HG02884 (cell line): ENCODE measurements at regions not wholly inside any gene's neighbourhood (a gene's known extent, or its start where the extent isn't known, plus 50 kb on each side); places are given as distances from the start of the nearest gene placed in this dataset.
"Not testable (repeated sequence)": the region's sequence is repeated elsewhere in the genome, so short reads cannot be mapped to it uniquely, and the experiment has no call there.

Experiments
- ATAC-seq: cut with Tn5 transposase; IDR thresholded peaks from one replicate; pipeline ENCODE4 v1.9.1; 2021; ENCODE audit warnings: mild to moderate bottlenecking, moderate library complexity; ENCODE audit not compliant: unreplicated experiment

- no peak for ATAC-seq
These were observed 443.9 kb downstream of the STK39 start for GRCh38 chr2:167803449-167803988.

DNA sequence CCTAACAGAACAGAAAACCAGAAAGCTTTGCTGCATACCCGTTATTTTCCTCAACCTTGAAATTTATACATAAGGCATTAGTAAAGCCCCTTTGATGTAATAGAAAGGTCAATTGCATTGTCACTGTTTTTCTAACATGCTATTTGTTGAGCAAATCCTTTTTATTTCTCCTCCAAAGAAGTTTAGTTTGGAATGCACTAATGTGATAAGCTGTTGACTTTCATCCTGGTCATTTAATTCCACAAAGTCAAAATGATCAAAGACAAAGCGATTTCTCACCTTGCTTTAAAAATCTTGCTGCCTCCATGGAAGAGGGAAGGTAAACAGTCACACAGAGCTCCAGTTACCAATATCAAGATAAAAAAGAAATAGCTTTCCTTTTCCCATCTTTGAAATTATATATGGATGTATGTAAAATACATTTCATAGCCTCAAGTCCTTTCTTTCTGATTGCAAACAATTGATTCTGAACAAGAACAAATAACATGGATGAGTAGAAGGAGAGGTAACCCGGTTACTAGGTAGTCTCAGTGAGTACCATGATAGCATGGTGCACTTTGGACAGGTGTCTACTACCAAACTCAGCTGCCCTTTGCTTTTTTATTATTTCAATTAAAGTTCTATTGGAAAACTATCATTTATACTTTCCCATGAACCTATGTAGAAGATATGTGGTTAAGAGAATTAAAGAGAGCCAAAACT lies 452.7 kb downstream of the STK39 start:
- no peak for ATAC-seq

GRCh38 chr2:167793725-167794124 lies 453.7 kb downstream of the STK39 start:
- ATAC-seq: no peak

GRCh38 chr2:167792126-167792525 lies 455.3 kb downstream of the STK39 start:
- no peak for ATAC-seq

GRCh38 chr2:167790781-167791450 lies 456.5 kb downstream of the STK39 start:
- no peak for ATAC-seq

GRCh38 chr2:167790189-167790588 lies 457.2 kb downstream of the STK39 start:
- ATAC-seq: no peak

- ATAC-seq: no peak
These were observed 459.8 kb downstream of the STK39 start for GRCh38 chr2:167787562-167787961.

DNA sequence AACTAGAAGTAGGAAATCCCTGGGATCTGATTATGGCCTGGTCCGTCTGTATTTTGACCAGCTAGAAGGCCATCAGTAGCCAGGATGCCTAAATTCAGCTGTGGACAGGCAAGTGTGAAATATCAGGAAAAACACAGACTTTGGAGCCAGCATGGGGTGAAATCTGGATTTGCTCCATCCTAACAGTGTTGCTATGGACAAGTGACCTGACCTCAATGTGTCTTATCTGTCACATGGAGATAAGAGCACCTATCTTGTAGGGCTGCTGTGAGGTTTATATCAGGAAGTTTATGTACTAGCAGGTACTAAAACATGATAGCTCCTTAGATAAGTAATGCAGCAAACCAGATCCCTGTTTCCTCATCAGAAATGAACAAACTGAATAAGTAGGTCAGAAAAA lies 460.4 kb downstream of the STK39 start:
- no peak for ATAC-seq

DNA sequence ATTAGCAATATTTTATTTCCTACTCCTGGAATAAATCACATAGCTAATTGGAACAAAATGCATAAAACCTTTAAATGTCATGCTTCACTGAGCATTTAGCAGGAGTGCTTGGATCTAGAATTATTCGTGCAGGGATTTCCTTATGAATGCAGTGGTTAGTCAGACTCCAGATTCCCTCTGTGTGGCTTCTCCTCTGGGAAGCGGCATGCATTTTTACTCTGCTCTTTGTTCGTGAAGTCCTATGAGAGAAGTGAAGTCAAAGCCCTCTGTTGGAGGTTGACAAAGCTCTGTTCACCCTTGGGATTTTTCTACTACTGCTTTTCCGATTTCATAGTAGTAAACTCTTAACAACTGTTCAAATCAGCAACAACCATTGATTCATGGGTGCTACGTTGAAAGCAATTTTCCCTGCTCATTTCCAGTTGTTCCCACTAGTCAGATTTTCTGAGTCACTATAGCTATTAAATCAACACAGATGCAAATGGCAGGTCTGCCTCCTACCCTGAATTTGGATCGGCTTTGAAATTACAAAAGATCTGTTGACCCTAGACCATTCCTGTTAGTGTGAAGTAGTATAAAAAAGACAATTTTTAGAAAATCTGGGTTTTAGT lies 461.7 kb downstream of the STK39 start:
- no peak for ATAC-seq

GRCh38 chr2:167784084-167784425 lies 463.3 kb downstream of the STK39 start:
- no peak for ATAC-seq

DNA sequence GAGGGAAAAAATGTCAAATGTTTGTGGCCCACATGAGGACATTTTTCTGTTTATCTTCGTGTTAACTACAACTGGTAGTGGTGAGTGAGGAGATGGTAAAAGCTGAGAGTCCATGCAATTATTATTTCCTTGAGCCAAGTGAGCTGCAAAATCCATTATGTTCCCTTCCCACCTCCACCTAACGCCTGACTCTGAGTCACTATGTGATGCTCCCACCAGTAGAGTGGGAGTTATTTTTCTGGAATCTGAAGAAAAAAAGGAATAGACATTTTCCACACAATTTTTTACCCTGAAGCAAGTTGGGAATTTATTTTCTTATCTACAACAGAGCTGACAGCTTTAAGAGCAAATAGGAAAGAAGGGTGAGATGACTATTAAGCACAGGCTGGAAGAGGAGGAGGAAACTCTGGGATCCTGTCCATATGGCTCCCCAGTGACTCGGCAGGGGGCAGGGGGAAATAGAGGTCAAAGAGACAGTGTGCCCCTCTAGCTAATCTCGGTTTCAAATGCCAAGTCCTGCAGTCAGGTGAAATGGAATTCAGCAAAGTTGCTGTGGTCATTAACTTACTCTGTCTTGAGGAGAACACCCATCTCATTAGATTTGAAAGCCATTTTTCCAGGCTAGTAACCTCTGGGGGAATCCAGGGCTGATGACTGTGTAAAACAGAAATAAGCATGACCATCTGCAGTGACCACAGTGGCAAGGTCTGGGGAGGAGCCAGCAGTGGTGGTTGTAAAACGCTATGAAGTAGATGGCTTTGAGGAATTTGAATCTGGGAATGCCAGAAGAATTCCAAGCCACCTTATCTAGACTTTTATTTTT lies 463.9 kb downstream of the STK39 start:
- no peak for ATAC-seq

GRCh38 chr2:167781629-167782028 lies 465.8 kb downstream of the STK39 start:
- not testable (repeated sequence) for ATAC-seq

DNA sequence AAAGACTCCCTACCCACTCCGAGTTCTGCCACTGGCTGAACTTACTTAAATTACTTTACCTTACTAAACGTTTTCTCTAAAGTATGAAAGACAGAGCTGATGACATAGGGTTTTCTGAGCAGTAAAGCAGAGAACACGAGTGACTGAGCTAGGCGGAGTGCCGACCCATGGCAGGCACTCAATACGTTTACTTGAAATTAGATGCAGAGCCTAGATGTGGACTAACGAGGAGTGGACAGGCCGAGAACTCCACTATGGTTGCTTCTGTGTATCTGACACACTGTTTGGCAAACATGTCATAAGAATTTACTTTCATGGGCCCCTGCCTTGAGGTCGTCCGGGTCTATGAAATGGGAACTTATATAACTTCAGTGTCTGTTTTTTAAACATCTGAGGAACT lies 471.0 kb downstream of the STK39 start:
- no peak for ATAC-seq

DNA sequence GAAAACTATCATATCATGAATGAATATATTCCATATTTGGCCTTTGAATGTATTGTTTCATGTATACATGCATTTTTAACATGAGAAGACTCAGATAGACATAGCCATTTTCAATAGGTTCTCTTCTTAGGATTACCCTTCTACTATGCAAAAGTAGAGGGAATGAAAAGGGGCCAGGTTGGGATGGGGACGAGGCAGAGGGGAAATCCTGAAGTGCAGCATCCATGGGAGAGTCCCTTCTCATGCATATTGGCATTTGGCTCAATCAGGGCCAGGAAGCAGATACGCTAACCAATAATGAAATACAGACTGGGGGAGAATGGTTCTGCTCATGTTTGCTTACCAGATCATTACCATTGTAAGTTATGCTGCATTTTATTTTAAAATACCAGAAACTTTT lies 475.8 kb downstream of the STK39 start:
- no peak for ATAC-seq

GRCh38 chr2:167769020-167769419 lies 478.4 kb downstream of the STK39 start:
- no peak for ATAC-seq

GRCh38 chr2:167767830-167768229 lies 479.6 kb downstream of the STK39 start:
- ATAC-seq: no peak

DNA sequence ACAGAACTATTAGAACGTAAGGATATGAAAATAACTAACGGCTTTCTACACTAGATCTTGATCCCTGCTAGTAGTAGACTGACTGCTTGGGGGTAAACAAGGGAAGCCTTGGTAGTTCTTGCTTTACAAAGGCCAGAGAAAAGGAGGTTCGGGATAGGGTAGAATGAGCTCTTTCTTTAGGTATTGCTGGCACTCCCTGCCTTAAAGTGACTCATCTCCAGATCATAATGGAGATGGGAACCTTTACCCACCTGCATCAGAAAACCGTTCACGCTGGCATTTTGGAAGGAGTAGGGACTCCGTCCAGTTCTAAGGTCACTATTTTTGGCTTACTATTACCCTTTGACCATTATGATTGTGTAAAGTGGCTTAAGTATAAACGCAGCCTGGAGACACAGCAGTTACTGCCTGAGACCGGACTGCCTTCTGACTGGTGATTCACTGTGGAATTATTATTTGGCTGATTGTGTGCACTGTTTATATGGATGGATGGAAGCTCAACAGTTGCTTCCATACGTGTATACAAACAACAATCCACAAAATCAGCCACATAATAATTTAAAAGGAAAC lies 482.5 kb downstream of the STK39 start:
- ATAC-seq: no peak

DNA sequence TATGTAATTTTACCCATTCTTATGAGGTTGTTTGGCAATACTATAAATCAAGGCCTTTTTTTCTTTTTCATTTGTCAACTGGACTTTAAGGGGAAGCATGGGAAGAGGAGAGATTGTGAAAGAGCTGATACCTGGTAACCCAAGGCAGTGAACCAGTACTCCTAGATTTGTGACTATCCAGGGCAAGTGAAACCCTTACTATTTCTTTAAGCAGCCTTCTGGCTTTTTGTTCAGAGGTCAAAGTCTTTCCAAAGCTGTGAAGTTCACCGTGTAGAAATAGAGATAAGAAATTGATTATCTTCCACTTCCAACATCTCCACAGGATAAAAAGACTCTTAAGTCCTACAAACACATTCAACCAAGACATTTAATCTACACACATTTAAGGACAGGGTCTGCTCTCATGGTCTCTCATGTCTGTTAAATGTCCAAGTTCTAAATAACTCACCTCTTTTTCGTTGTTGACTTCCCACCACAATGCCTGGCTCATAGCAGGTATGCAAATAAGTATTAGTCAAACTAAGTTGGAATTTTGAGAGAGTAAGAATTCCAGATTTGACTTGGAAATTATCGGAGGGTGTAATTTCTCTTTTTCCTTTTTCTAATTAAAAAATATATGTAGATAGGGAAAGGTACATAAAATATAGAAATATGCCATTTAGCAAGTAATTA lies 485.8 kb downstream of the STK39 start:
- no peak for ATAC-seq

DNA sequence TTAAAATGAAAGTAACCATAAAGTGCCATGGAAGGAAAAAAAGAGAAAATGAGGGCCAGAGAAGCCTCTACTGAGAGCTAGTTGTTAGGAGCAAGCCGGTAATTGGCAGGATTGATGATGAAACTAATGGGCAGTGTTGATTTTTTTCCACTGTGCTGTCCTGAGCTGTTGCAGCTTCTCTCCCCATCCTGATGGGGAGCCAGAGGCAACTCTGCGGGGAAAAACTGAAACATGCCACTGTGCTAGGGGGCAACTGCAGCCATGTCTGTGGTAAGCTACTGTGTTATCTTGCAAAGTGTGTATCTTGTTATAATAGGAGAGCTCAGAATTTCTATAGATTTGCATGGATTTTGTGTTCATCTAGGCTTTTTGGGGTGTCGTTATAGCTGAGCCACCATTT lies 487.9 kb downstream of the STK39 start:
- ATAC-seq: no peak

- no peak for ATAC-seq
These were observed 489.1 kb downstream of the STK39 start for GRCh38 chr2:167758292-167758691.
